ENCODE measurements at regions not wholly inside any gene's neighbourhood (a gene's known extent, or its start where the extent isn't known, plus 50 kb on each side); places are given as distances from the start of the nearest gene placed in this dataset.

DNA sequence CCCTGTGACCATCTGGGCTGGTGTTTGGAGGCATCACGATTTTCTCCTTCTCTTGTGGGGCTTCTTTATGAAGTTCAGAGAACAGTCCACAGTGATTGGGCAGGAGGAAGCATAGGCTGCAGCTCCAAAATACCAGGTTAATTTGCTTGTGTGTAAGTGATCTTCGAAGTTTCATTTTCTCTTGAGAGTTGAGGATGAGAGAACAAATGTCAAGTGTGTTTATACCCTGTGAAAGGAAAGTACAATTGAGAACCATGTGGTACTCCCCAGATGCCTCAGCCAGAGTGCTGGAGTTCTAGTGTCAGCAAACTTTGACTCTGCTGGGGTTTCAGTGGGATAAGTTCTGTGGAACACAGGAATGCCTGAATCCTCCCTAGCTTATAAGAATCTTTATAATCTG is 357.1 kb upstream of the CFAP20DC start:
- Histone ChIP-seq H3K27ac (ENCODE audit: low read depth, low read length) (no peak overlapping the region), H3K4me3 (ENCODE audit: low read depth, low read length) (no peak overlapping the region), H3K9me3 (ENCODE audit: control insufficient read depth, insufficient read depth, low read length) (no peaks in the 10 kb centered on the region), H3K27me3 (ENCODE audit: control insufficient read depth, insufficient read depth, low read length) (no peaks in the 10 kb centered on the region)
- CTCF ChIA-PET: no interaction called here
- POLR2A ChIA-PET: interaction anchor here (1.0 kb wide), 1 partner anchor 161 kb away, joined by 5 read pairs; no protein-coding TSS in a partner anchor
- TF ChIP-seq, protein P1, sequence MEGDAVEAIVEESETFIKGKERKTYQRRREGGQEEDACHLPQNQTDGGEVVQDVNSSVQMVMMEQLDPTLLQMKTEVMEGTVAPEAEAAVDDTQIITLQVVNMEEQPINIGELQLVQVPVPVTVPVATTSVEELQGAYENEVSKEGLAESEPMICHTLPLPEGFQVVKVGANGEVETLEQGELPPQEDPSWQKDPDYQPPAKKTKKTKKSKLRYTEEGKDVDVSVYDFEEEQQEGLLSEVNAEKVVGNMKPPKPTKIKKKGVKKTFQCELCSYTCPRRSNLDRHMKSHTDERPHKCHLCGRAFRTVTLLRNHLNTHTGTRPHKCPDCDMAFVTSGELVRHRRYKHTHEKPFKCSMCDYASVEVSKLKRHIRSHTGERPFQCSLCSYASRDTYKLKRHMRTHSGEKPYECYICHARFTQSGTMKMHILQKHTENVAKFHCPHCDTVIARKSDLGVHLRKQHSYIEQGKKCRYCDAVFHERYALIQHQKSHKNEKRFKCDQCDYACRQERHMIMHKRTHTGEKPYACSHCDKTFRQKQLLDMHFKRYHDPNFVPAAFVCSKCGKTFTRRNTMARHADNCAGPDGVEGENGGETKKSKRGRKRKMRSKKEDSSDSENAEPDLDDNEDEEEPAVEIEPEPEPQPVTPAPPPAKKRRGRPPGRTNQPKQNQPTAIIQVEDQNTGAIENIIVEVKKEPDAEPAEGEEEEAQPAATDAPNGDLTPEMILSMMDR (IDR thresholded peaks at IDR 0.05; ENCODE audit: low read depth, low read length): no peak
- no peak for DNase-seq (ENCODE audit: low read depth, low spot score)

GRCh38 chr3:59404851-59405250 is 355.0 kb upstream of the CFAP20DC start:
- no peaks in the 10 kb centered on the region for H3K9me3 ChIP-seq (ENCODE audit: control insufficient read depth, insufficient read depth, low read length)
- no peak overlapping the region for H3K4me3 ChIP-seq (ENCODE audit: low read depth, low read length)
- POLR2A ChIA-PET: no interaction called here
- no peak for DNase-seq (ENCODE audit: low read depth, low spot score)
- TF ChIP-seq, protein P1 (IDR thresholded peaks at IDR 0.05; ENCODE audit: low read depth, low read length): no peak
- no peak overlapping the region for H3K27ac ChIP-seq (ENCODE audit: low read depth, low read length)
- CTCF ChIA-PET: no interaction called here
- H3K27me3 ChIP-seq (ENCODE audit: control insufficient read depth, insufficient read depth, low read length): no peaks in the 10 kb centered on the region

DNA sequence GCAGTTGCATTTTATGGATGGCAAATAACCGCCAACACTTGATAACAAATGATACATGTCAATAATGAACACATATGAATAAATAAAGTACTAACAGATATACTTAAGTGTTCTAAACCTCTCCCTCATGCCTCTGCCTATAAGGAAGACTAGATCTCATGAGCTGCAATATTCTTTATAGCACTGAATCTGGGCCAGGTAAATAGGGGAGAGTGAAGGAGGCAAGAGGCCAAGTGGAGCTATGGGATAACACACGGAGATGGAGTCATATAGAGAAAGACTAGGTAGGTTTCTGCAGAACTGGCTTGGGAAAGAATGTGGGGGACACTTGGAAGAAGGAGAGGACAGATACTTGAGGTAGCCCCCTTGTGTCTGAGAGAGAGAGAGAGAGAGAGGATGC is 354.2 kb upstream of the CFAP20DC start:
- POLR2A ChIA-PET: no interaction called here
- no peak for DNase-seq (ENCODE audit: low read depth, low spot score)
- TF ChIP-seq, protein P1 (IDR thresholded peaks at IDR 0.05; ENCODE audit: low read depth, low read length): no peak
- no peaks in the 10 kb centered on the region for H3K27me3 ChIP-seq (ENCODE audit: control insufficient read depth, insufficient read depth, low read length)
- no peak overlapping the region for H3K4me3 ChIP-seq (ENCODE audit: low read depth, low read length)
- no peak overlapping the region for H3K27ac ChIP-seq (ENCODE audit: low read depth, low read length)
- no peaks in the 10 kb centered on the region for H3K9me3 ChIP-seq (ENCODE audit: control insufficient read depth, insufficient read depth, low read length)
- CTCF ChIA-PET: no interaction called here

GRCh38 chr3:59401924-59402323 is 352.1 kb upstream of the CFAP20DC start:
- Histone ChIP-seq H3K4me3 (ENCODE audit: low read depth, low read length) (no peak overlapping the region), H3K9me3 (ENCODE audit: control insufficient read depth, insufficient read depth, low read length) (no peaks in the 10 kb centered on the region), H3K27me3 (ENCODE audit: control insufficient read depth, insufficient read depth, low read length) (no peaks in the 10 kb centered on the region), H3K27ac (ENCODE audit: low read depth, low read length) (no peak overlapping the region)
- TF ChIP-seq, protein P1 (IDR thresholded peaks at IDR 0.05; ENCODE audit: low read depth, low read length): no peak
- CTCF ChIA-PET: no interaction called here
- POLR2A ChIA-PET: no interaction called here
- DNase-seq (ENCODE audit: low read depth, low spot score): no peak

- ChIA-PET POLR2A (no interaction called here), CTCF (interaction anchor here (0.6 kb wide), 1 partner anchor 563 kb away, joined by 5 read pairs; no protein-coding TSS in a partner anchor)
- TF ChIP-seq, protein P1 (IDR thresholded peaks at IDR 0.05; ENCODE audit: low read depth, low read length): no peak
- no peak overlapping the region for H3K27ac ChIP-seq (ENCODE audit: low read depth, low read length)
- no peaks in the 10 kb centered on the region for H3K27me3 ChIP-seq (ENCODE audit: control insufficient read depth, insufficient read depth, low read length)
- H3K4me3 ChIP-seq (ENCODE audit: low read depth, low read length): no peak overlapping the region
- no peaks in the 10 kb centered on the region for H3K9me3 ChIP-seq (ENCODE audit: control insufficient read depth, insufficient read depth, low read length)
- no peak for DNase-seq (ENCODE audit: low read depth, low spot score)
Measured at GRCh38 chr3:59392116-59392515, 342.3 kb upstream of the CFAP20DC start.
